ENCODE measurements at regions not wholly inside any gene's neighbourhood (a gene's known extent, or its start where the extent isn't known, plus 50 kb on each side); places are given as distances from the start of the nearest gene placed in this dataset.

DNA sequence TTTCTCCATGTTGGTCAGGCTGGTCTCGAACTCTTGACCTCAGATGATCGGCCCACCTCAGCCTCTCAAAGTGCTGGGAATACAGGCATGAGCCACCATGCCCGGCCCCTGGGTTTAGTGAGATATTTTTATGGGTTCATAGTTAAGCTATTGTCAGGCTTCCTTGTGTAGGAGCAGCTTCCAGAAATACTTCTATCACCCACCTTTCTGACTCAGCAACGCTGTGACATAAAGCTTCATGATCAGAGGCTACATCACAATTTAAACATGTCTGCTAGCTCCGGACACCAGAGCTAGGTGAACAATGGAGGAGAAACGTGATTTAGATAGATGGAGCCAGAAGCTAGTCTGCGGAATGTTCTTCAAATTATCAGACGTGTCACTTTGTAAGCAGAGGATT lies 295.8 kb upstream of the LYZL1 start:
- TF ChIP-seq, protein P1, sequence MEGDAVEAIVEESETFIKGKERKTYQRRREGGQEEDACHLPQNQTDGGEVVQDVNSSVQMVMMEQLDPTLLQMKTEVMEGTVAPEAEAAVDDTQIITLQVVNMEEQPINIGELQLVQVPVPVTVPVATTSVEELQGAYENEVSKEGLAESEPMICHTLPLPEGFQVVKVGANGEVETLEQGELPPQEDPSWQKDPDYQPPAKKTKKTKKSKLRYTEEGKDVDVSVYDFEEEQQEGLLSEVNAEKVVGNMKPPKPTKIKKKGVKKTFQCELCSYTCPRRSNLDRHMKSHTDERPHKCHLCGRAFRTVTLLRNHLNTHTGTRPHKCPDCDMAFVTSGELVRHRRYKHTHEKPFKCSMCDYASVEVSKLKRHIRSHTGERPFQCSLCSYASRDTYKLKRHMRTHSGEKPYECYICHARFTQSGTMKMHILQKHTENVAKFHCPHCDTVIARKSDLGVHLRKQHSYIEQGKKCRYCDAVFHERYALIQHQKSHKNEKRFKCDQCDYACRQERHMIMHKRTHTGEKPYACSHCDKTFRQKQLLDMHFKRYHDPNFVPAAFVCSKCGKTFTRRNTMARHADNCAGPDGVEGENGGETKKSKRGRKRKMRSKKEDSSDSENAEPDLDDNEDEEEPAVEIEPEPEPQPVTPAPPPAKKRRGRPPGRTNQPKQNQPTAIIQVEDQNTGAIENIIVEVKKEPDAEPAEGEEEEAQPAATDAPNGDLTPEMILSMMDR (IDR thresholded peaks at IDR 0.05 in 2 of 3, conservative IDR thresholded peaks at IDR 0.05 in 1 of 3; ENCODE audit: control insufficient read depth in 2 of 3, extremely low read depth in 1 of 3, insufficient read depth in 1 of 3, low read depth in 3 of 3, low read length in 3 of 3), result no peak
- TF ChIP-seq MYC (IDR thresholded peaks at IDR 0.05; ENCODE audit: insufficient read depth, insufficient read length, insufficient replicate concordance, low read length, severe bottlenecking) (no peak), PAX8 (IDR thresholded peaks at IDR 0.05) (no peak), EGR1 (IDR thresholded peaks at IDR 0.05; ENCODE audit: borderline replicate concordance in 1 of 2, low read depth in 2 of 2, low read length in 2 of 2) (no peak), CBFB (IDR thresholded peaks at IDR 0.05; ENCODE audit: low read depth) (no peak)

Measured in GM12878 (cell line).